Pons (tissue), 1 donor: ENCODE measurements at regions not wholly inside any gene's neighbourhood (a gene's known extent, or its start where the extent isn't known, plus 50 kb on each side); places are given as distances from the start of the nearest gene placed in this dataset.
"Not testable (repeated sequence)": the region's sequence is repeated elsewhere in the genome, so short reads cannot be mapped to it uniquely, and the experiment has no call there.

ENCODE experiments used
- DNase-seq: peaks from one replicate; pipeline ENCODE4 v3.0.0-alpha.2; 2016; ENCODE audit warnings: low spot score

DNA sequence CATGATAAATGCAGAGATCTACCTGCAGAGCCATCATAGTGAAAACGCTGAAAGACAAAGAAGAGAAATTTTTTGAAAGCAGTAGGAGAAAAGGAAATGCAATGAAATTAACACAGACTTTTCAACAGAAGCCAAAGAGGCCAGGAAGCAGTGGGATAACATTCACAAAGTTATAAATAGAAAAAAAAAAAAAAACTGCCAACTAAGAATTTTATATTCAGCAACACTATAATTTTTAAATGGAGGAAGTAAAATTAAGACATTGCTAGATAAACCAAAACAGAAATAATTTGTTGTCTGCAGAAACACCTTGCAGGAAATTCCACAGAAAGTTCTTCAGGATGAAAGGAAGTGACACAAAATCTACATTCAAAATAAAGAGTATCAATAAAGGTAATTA is 591.5 kb upstream of the ID4 start:
- no peak for DNase-seq

DNA sequence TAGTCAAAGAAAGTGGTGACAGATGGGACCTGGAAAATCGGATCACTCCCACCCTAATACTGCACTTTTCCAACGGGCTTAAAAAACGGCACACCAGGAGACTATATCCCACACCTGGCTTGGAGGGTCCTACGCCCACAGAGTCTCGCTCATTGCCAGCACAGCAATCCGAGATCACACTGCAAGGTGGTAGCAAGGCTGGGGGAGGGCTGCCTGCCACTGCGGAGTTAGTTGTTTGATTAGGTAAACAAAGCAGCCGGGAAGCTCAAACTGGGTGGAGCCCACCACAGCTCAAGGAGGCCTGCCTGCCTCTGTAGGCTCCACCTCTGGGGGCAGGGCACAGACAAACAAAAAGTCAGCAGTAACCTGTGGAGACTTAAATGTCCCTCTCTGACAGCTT is 590.0 kb upstream of the ID4 start:
- DNase-seq, result not testable (repeated sequence)

DNA sequence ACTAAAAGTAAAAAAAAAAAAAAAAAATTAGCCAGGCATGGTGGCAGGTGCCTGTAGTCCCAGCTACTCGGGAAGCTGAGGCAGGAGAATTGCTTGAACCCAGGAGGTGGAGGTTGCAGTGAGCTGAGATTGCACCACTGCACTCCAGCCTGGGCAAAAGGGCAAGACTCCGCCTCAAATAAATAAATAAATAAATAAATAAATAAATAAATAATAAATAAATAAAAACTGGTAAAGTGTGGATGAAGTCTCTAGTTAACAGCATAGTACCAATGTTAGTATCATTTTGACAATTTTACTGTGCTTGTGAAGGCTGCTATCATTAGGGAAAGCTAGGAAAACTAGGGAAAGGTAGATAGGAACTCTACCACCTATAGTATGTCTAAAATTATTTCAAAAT is 581.0 kb upstream of the ID4 start:
- not testable (repeated sequence) for DNase-seq

DNA sequence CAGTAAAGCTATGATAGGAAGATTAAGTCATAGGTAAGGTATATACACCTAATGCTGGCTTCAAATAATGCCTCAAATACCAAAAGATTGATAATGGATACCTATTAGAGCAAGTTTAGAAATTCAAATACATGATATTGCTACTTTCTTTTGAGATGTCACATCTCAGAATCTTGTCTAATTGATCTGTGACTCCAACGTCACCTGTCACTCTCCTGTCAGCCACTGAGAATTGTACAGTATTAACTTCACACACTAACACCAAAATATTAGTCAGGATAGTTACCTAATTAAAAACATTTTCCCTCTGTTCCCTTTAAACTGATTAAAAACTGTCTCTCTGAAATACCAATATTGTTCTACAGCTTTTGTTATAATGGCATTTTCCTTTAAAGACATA is 575.5 kb upstream of the ID4 start:
- no peak for DNase-seq

DNA sequence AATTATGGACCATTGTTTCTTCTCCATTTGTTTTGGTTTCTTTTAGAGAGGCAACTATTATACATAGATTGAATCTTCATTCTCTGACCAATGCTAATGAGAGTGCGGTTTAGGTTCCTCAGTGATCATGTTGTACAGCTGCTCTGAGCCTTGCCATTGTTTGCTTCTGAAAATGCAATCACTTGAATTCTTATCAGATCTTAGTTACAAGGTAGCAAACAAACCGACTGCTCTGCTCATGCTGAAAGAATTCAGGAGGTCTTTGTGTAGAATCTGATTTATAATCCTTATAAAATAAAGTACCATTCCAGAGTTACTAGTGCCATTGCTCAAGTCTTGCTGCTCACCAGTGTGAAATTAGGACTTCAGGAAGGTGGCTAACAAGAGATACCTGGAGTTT is 569.1 kb upstream of the ID4 start:
- no peak for DNase-seq

DNA sequence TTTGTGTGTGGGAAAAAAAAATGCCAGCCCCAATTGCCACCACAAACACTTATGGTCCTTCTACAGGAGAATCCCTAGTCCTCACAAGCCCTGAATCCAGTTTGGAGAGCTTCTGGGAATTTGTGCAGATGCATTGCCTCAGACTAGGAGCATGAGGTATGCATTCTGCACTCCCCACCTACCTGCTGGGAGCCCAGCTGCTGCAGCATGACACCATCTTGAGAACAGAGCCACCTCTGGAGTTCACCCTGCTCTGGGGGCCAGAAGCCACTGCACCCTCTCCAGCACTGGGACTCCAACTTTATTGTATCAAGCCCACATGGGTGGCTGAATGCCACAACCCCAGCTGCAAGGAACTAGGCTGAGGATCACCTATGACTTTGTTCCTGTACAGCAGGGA is 568.5 kb upstream of the ID4 start:
- DNase-seq, result peak; percentile 9

DNA sequence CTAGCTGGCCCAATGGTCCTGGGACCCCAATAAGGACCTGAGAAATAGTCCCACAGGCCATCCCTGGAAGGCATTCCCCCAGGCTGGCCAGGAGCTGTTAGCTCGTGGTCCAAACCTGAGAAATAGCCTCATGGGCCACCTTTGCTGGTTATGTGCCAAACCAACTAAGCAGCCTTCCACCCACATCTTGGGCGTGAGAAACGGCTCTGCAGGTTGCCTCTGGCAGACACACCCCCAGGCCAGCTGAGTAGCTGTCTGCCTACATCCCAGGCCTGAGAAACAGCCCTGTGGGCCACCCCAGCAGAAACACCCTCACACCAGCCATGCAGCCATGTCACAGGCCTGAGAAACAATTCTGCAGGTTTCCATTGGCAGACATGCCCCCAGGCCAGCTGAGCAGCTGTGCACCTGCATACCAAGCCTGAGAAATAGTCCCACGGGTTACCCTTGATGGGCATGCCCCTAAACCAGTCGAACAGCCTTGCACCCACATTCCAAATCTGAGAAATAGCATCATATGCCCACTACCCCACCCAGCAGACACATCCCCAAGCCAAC is 567.8 kb upstream of the ID4 start:
- DNase-seq, result no peak

DNA sequence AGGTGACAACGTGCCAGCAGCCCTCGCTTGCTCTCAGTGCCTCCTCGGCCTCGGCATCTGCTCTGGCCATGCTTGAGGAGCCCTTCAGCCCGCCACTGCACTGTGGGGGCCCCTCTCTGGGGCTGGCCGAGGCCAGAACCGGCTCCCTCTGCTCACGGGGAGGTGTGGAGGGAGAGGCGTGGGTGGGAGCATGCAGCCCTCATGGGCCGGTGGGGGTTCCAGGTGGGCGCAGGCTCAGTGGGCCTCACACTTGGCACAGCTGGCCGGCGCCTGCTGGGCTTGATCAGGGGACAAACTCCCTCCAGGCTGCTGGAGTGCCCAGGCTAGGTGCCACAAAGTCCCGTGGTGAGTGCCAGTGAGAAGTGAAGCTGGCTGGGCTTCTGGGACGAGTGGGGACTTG is 566.6 kb upstream of the ID4 start:
- no peak for DNase-seq

DNA sequence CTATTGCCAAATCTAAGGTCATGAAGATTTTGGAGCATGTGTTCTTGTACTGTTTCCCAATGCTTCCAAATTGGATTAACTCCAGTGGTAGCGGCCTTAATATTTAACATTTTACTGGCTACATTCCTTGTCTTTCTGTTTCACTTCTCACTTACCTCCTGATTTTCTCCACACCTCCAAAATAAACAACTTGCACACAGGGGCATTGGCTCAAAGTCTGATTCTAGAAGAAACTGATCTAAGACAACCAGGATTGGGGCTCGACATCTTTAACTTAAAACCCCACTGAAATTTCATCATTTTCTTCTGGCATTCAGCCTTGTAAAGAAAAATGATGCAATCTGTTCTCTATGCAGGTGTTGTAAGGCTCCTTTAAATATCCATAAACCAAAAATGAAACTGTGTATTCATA is 557.9 kb upstream of the ID4 start:
- no peak for DNase-seq

DNA sequence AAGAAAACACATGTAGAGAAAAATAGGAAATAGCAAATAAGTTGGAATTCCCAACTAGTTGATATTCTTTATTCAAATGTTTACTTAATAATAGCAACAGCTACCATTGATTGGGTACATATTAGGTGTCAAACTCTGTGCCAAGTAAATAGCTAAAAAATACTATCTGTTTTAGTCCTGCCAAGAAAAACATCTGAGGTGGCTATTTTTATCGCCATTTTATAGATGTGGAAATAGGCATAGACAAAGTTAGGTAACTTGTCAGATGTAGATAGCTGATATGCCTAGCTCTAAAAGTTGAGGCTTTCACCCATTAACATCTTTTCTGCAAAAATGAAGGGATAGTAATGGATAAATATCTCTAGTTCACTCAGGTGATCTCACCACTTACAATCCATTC is 549.2 kb upstream of the ID4 start:
- no peak for DNase-seq

DNA sequence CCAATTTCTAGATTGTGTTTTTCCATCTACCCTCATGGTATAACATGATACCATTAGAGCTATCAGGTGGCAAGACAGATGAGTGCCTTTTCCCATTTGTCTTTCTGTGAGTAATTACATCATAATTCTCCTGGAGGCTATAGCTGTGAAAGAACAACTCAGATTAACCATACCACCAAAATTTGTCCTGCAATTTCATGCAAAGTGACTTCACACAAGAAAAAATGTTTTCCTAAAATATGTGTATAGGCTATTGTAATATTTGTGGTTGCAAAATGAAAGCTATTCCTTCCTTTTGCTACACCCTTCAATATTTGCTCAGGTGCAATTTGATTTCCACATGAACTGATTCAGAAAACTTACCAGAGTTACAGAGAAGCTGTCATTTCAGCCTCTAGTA is 547.7 kb upstream of the ID4 start:
- DNase-seq, result no peak

DNA sequence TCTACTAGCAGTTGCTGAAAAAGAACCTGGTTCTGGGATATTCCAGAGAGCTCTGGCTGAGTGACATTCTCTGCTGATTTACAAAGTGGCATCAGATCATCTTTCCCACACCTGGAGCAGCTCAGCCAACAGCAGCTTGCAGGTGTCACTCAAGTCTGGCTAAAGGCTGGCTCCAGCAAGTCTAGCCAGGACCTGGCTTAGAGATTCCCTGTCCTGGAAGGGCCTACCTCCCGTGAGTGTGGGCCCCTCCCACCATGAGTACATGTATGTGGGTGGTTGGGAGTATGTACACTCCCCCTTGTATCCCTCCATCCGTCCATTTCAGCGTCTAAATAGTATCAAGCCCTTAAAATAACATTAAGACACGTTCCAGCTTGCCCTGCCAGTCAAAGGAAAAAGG is 539.3 kb upstream of the ID4 start:
- no peak for DNase-seq

DNA sequence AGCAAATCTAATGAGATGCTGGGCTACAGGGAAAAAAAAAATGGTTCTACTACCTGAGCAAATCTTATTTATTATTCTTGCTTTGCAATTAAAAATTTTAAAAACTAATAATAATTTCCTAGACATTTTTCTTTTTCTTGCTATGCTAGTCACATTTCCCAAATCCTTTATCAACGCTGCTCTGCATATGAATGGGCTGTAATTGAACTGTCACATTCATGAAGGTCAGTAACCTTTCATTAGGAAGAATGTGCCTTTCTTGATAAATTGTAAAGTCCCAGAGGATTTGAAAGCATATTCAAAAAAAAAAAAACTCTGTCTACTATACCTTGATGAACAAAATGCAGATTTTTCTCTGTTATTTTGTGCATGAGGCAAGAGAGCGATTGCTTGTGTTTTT is 538.7 kb upstream of the ID4 start:
- DNase-seq, result no peak

DNA sequence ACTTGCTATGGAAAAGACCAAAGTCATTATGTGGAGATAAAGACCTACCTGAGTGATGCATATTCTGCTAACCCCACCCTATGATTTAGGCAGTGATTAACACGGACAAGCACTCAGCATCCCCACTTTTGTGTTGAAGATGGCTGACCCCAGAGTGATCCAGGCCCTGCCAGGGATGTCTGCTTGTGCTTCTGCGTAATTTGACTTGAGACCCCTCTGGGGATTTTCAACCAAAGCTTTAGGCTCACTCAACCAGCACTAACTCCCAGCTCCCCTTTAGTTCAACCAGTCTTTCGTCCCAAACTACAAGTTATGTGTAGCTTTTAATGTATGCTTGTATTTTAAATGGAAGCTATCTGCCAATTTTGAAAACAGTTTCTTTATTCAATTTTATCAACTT is 538.0 kb upstream of the ID4 start:
- no peak for DNase-seq

DNA sequence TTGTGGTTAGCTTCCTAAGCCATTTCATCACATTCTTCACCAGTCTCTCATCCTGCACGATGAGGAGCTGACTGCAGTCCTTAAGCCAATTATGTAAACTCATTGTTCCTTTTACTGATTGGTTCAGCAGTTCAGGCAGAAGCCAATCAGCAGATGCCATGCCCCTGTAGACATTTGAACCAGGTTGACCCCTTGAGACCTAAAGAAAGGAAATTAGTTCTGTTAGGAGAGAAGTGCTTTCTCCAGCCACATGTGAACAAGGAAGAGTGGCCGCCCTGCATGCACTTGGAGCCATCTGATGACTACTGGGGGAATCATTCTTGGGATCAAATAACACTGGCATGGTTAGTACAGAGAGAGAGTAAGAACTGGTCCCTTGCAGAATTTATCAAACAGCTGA is 535.2 kb upstream of the ID4 start:
- no peak for DNase-seq

DNA sequence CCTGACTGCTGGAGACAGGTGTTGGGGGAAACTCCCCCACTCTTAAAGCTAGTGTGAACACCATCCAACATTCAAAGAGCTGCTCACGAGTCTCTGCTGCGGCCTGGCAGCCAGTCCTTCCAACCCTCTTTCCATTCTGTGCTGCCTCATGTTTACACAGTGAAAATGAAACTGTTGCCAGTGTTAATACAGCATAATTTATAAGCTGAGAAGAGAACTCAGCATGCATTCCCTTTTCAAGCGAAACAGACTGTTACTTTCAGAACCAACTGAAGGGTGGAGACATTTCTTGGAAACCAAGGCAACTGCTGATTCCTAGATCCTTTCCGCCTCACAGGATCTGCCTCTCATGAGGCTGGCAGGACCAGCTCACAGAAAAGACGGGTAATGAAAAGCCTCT is 533.8 kb upstream of the ID4 start:
- peak; percentile 43 for DNase-seq

DNA sequence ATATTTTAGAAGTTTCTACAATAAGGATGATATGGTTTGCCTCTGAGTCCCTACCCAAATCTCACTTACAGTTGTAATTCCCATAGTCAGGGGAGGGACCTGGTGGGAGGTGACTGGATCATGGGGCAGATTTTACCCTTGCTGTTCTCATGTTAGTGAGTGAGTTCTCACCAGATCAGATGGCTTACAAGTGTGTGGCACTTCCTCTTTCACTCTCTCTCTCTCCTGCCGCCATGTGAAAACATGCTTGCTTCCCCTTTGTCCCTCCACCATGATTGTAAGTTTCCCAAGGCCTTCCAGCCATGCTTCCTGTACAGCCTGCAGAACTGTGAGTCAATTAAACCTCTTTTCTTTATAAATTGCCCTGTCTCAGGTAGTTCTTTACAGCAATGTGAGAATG is 527.5 kb upstream of the ID4 start:
- DNase-seq, result no peak

DNA sequence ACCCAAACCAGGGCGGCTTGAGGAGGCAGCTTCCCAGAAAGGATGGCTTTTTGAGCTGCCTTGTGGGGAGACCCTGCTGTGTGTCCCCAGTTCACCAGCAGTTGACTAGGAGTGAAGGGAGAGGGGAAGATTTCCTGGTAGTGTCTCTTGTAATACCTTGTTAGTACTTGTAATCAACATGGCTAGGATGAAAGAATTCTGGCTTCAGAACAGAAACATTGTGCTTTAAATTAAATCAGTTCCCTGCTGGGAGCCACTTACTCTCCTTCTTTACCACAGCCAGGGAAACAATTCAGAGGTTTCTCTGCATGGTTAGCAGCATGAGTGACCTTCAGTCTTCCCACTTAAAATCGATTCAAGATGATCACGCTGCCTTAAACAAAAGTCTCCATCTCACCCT is 525.4 kb upstream of the ID4 start:
- no peak for DNase-seq

DNA sequence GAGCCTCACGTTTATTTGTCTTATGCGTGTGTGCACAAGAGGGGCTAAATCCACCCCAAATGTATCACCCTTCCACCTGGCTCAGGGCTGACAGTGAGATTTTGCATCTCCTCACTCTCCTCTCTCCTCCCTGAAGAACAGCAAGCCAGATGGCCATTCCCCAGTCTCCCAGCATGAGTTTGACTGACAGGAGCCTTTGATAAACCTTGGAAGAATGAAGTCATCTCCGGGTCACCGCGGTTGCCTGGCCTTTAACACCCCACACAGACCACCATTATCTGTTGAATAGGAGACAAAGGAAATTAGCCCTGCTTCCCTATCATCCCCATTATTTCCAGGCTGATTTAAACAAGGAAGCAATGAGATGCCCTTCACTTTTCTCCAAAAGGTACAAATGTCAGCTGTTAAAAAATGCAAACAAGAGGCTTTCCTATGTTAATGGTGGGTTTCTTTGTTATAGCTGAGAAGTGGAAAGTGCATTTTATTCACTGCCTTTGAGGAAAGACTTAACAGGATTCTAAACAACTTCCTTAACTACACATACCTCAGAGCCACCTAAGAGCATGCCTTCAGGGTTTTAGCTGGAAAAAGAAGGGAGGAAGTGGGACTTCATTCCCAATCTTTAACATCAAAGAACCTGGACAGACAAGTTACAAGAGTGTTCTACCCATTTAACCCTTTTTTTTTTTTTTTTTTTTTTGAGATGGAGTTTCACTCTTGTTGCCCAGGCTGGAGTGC is 524.8 kb upstream of the ID4 start:
- no peak for DNase-seq

DNA sequence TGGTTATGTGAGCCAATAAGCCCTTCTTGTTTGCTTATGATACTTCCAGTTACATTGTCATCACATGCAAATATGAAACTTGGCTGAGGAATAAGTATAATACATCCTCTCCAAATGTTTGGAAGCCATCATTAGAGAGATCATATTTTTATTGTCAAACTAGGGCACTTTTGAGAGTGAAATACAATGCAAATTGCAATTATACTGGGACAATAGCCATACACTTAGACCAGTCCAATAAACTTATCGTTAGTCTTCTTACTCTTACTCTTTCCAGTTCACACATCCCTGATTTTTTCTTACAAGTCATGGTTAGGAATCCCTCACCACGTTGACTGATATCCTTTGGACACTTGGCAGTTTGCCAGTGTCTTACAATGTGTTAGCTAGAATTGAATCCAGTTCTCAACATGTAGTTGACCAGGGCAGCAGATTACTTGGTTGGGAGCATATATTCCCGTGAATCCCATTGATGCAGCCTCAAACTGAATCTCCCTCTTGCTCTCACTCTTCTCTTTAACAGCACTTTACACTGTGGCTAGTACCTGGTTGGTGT is 519.7 kb upstream of the ID4 start:
- no peak for DNase-seq

DNA sequence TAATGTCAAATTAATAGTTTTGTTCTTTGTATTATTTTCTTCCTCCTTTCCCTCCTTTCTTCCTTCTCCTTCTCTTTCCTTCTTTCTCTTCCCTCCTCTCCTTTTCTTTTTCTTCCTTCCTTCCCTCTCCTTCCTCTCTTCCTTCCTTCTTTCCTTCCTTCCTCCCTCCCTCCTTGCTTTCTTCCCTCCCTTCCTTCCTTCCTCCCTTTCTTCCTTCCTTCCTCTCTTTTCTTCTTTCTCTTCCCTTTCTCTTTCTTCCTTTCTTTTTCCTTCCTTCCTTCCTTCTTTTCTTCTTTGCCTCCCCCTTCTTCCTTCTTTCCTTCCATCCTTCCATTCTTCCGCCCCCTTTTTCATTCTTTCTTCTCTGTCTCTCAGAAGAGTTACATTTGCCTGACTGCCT is 518.2 kb upstream of the ID4 start:
- no peak for DNase-seq

DNA sequence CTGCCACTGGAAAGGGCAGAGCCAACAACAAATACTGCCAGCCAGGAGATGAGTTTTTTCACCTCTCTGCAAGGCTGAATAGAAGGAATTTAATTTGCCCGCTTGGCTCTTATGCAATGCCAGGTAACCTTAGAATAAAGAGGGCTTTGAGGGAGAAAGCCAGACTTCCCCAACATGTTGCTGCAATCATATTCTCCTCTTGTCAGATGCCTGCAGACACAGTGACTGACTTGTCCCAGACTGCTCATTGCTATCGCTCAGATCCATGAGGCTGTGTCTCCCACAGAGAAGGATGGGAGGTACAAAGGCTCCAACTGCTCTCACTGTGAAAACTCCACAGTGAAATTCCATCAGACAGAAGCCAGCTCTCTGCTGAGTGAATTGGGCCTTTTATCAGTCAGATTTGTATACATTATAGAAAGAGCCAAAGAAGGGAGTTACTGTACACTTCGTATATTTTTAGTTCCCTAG is 517.0 kb upstream of the ID4 start:
- peak; percentile 36 for DNase-seq

DNA sequence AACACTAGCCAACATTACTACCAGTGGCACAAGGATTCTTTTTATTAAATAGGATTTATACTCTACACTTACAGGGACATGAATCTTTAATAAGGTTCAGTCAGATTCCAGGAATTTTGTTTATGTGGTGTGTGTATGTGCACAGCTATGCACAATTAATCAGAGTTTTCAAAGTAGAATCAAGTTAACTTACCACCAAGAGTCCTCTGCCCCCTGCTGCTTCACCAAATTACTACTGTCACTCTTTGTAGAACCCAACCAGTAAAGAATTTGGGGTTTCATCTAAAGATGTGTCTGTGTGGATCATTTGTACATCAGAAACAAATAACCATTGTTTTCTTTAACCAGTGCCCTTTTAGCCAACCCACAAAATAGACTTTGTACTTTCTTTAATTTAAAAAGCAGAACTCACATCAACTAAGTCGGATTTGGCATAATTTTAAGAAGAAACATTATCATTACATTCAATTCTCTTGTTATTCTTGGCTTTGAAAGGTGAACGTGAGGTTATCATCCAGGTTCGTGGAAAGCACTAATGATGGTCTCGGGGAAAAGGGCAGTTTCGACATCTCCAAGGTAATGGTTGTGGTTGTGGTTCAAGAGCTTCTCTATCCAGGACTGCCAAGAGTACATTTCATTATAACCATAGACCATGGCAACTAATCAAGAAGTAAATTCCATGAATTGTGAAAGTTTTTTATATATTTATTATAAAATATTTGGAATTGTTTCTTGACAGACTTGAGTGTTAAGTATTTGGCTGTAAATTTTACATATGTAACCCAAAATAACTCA is 514.3 kb upstream of the ID4 start:
- peak; percentile 15 for DNase-seq
